ENCODE measurements at regions not wholly inside any gene's neighbourhood (a gene's known extent, or its start where the extent isn't known, plus 50 kb on each side); places are given as distances from the start of the nearest gene placed in this dataset.

GRCh38 chr6:134449781-134450180 lies 131.9 kb upstream of the SGK1 start:
- no peak overlapping the region for H3K4me3 ChIP-seq (ENCODE audit: low read depth, low read length)
- TF ChIP-seq CTCF (IDR thresholded peaks at IDR 0.05; ENCODE audit: insufficient read depth, low read length, poor library complexity, severe bottlenecking), result no peak
- no peaks in the 10 kb centered on the region for H3K36me3 ChIP-seq (ENCODE audit: control insufficient read depth, insufficient read depth, low read length)
- DNase-seq (ENCODE audit: low read depth), result no peak
- H3K27me3 ChIP-seq (ENCODE audit: control insufficient read depth, insufficient read depth, low read length), result no peaks in the 10 kb centered on the region

DNA sequence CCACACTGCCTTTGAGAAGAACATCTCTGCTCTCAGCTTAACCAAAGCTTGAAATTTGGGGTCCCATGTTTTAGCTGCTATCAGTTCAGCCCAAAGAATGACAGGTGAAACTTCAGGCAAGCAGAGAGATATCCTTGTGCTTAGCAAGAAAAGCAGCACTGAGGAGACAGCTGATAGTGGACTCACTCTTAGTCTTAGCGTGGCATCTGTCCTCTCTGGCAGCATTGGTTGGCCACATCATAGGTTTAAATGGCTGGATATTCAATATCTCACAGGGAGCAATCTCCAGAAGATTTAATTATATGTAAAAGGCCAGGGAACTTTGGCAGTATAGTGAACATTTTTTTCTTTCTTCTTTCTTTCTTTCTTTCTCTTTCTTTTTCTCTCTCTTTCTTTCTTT lies 131.1 kb upstream of the SGK1 start:
- Histone ChIP-seq H3K27me3 (ENCODE audit: control insufficient read depth, insufficient read depth, low read length) (no peaks in the 10 kb centered on the region), H3K36me3 (ENCODE audit: control insufficient read depth, insufficient read depth, low read length) (no peaks in the 10 kb centered on the region), H3K4me3 (ENCODE audit: low read depth, low read length) (no peak overlapping the region)
- TF ChIP-seq CTCF (IDR thresholded peaks at IDR 0.05; ENCODE audit: insufficient read depth, low read length, poor library complexity, severe bottlenecking), result no peak
- DNase-seq (ENCODE audit: low read depth), result no peak

- no peak overlapping the region for H3K4me3 ChIP-seq (ENCODE audit: low read depth, low read length)
- DNase-seq (ENCODE audit: low read depth), result no peak
- no peaks in the 10 kb centered on the region for H3K27me3 ChIP-seq (ENCODE audit: control insufficient read depth, insufficient read depth, low read length)
- TF ChIP-seq CTCF (IDR thresholded peaks at IDR 0.05; ENCODE audit: insufficient read depth, low read length, poor library complexity, severe bottlenecking), result no peak
- H3K36me3 ChIP-seq (ENCODE audit: control insufficient read depth, insufficient read depth, low read length), result no peaks in the 10 kb centered on the region
Observed at GRCh38 chr6:134447883-134448387, 130.0 kb upstream of the SGK1 start.

- no peak for TF ChIP-seq CTCF (IDR thresholded peaks at IDR 0.05; ENCODE audit: insufficient read depth, low read length, poor library complexity, severe bottlenecking)
- Histone ChIP-seq H3K27me3 (ENCODE audit: control insufficient read depth, insufficient read depth, low read length) (no peaks in the 10 kb centered on the region), H3K36me3 (ENCODE audit: control insufficient read depth, insufficient read depth, low read length) (no peaks in the 10 kb centered on the region), H3K4me3 (ENCODE audit: low read depth, low read length) (no peak overlapping the region)
- DNase-seq (ENCODE audit: low read depth), result no peak
Observed at GRCh38 chr6:134447423-134447822, 129.5 kb upstream of the SGK1 start.

GRCh38 chr6:134446896-134447295 lies 129.0 kb upstream of the SGK1 start:
- no peak for DNase-seq (ENCODE audit: low read depth)
- H3K36me3 ChIP-seq (ENCODE audit: control insufficient read depth, insufficient read depth, low read length), result no peaks in the 10 kb centered on the region
- no peak overlapping the region for H3K4me3 ChIP-seq (ENCODE audit: low read depth, low read length)
- TF ChIP-seq CTCF (IDR thresholded peaks at IDR 0.05; ENCODE audit: insufficient read depth, low read length, poor library complexity, severe bottlenecking), result no peak
- H3K27me3 ChIP-seq (ENCODE audit: control insufficient read depth, insufficient read depth, low read length), result no peaks in the 10 kb centered on the region

- no peak for TF ChIP-seq CTCF (IDR thresholded peaks at IDR 0.05; ENCODE audit: insufficient read depth, low read length, poor library complexity, severe bottlenecking)
- Histone ChIP-seq H3K4me3 (ENCODE audit: low read depth, low read length) (no peak overlapping the region), H3K27me3 (ENCODE audit: control insufficient read depth, insufficient read depth, low read length) (no peaks in the 10 kb centered on the region), H3K36me3 (ENCODE audit: control insufficient read depth, insufficient read depth, low read length) (no peaks in the 10 kb centered on the region)
- DNase-seq (ENCODE audit: low read depth), result no peak
Observed at GRCh38 chr6:134446218-134446848, 128.4 kb upstream of the SGK1 start.
